Uterus (tissue), 3 donors: ENCODE measurements at regions not wholly inside any gene's neighbourhood (a gene's known extent, or its start where the extent isn't known, plus 50 kb on each side); places are given as distances from the start of the nearest gene placed in this dataset.

Experiments used
- DNase-seq, 2 donors: peaks; one replicate each; pipeline ENCODE4 v3.0.0-alpha.2; 2019 to 2020
- H3K27ac ChIP-seq, 2 donors: fragments of 200-600 bp; sonication (generic); 1 replicate in 1 of 2; 2 replicates in 1 of 2; pipeline ENCODE4 v1.5.1; 2016 to 2018
- H3K27me3 ChIP-seq, 2 donors: fragments of 200-600 bp; sonication (generic); one replicate each; pipeline ENCODE4 v1.5.1; 2018 to 2019; ENCODE audit warnings: control low read depth in 1 of 2
- H3K36me3 ChIP-seq, 2 donors: fragments of 200-600 bp; sonication (generic); one replicate each; pipeline ENCODE4 v1.5.1; 2019; ENCODE audit warnings: control low read depth in 1 of 2
- H3K4me1 ChIP-seq, 2 donors: fragments of 200-600 bp; sonication (generic); one replicate each; pipeline ENCODE4 v1.5.1; 2018 to 2019; ENCODE audit warnings: control low read depth in 1 of 2
- H3K4me3 ChIP-seq, 2 donors: fragments of 200-600 bp; sonication (generic); 1 replicate in 1 of 2; 2 replicates in 1 of 2; pipeline ENCODE4 v1.5.1; 2018 to 2019; ENCODE audit warnings: mild to moderate bottlenecking in 1 of 2
- H3K9me3 ChIP-seq, 2 donors: fragments of 200-600 bp; sonication (generic); one replicate each; pipeline ENCODE4 v1.5.1; 2019; ENCODE audit warnings: control low read depth in 1 of 2
- POLR2A ChIP-seq, 2 donors: fragments of 450-650 bp; IDR thresholded peaks; one replicate each; pipeline ENCODE4 v1.6.1; 2016; ENCODE audit warnings: antibody characterized with exemption in 2 of 2, mild to moderate bottlenecking in 1 of 2, moderate library complexity in 1 of 2
- intact Hi-C: fragments of 100-400 bp; cut with DNase I; formaldehyde crosslinking; loops from one replicate; pipeline ENCODE4 v1.15.1; 2023; ENCODE audit warnings: low total_unique reads
- TF ChIP-seq, protein P1 (sequence below), 4 experiments: fragments of 200-600 bp in 2 of 4; fragments of 450-650 bp in 2 of 4; sonication (generic) in 2 of 4; IDR thresholded peaks; one replicate each; pipeline ENCODE4 v1.5.1; 2016 to 2019; ENCODE audit warnings: antibody characterized with exemption in 4 of 4, mild to moderate bottlenecking in 2 of 4, moderate library complexity in 1 of 4
- donor health status: DM: yes; HTN: yes; CAD: no.

DNA sequence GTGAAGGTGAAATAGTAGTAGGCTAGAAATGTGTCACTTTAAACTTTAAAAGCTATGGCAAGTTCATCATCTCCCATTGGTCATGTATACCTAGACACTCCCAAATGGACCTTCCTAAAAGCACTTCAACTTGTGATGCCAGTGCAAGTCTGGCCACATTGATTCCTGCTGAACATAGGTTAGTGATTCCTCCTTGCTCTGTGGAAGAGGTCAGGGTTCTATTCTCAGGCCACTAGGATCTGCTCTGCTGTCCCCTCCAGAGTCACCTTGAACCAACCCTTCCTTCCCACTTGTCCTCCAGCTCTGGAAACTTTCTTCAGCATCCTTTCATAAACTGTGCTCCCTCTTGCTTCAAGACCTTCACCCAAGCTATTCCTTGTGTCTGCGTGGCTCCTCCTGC lies 301.7 kb downstream of the RPLP1 start:
- no peaks in the 10 kb centered on the region for H3K9me3 ChIP-seq
- TF ChIP-seq, protein P1, sequence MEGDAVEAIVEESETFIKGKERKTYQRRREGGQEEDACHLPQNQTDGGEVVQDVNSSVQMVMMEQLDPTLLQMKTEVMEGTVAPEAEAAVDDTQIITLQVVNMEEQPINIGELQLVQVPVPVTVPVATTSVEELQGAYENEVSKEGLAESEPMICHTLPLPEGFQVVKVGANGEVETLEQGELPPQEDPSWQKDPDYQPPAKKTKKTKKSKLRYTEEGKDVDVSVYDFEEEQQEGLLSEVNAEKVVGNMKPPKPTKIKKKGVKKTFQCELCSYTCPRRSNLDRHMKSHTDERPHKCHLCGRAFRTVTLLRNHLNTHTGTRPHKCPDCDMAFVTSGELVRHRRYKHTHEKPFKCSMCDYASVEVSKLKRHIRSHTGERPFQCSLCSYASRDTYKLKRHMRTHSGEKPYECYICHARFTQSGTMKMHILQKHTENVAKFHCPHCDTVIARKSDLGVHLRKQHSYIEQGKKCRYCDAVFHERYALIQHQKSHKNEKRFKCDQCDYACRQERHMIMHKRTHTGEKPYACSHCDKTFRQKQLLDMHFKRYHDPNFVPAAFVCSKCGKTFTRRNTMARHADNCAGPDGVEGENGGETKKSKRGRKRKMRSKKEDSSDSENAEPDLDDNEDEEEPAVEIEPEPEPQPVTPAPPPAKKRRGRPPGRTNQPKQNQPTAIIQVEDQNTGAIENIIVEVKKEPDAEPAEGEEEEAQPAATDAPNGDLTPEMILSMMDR (IDR thresholded peaks at IDR 0.05): no peak
- TF ChIP-seq POLR2A (IDR thresholded peaks at IDR 0.05): no peak

DNA sequence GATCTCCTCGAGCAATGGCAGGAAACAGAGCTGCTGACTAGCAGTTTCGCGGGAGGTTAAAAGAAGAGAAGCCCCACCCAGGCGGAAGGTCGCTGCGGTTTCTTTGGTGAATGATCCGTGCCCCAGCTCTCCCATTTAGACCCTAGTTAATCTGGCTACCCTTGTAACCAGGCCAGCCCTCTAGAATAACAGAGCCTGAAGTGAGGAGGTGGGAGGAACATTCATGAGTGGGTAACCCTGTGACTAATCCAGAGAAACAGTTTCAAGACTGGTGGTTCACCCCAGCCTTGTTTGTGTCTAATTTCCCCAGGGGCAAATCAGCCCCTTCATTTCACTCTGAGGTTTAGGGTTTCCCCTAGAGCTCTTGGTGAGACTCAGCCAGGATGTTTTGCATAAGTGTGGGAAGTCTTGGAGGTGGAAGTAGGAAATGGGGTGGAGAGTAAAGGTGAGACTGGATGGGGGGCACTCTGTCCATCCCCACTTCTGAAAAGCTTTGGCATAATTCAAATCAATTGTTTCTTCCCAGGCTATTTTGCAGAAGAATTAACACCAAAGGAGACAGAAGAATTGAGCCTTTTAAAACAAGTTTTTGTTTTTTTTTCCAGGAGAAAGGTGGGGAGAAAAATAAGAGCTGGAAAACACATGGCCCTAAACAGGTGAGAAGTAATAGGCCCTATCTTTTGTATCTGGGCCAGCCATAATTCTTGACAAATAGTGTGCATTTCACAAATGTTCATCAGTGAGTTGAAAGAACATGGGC lies 303.1 kb downstream of the RPLP1 start:
- intact Hi-C loops: no loop called here
- no peaks in the 10 kb centered on the region for H3K9me3 ChIP-seq
- TF ChIP-seq, protein P1 (IDR thresholded peaks at IDR 0.05): no peak
- no peak for TF ChIP-seq POLR2A (IDR thresholded peaks at IDR 0.05)
- no peaks in the 10 kb centered on the region for H3K27me3 ChIP-seq
- H3K27ac ChIP-seq: no peak overlapping the region
- DNase-seq: no peak
- no peaks in the 10 kb centered on the region for H3K4me1 ChIP-seq
- no peaks in the 10 kb centered on the region for H3K36me3 ChIP-seq
- no peak overlapping the region for H3K4me3 ChIP-seq

More for the DNA sequence above, 301.7 kb downstream of the RPLP1 start:
- DNase-seq: no peak
- no peaks in the 10 kb centered on the region for H3K27me3 ChIP-seq
- no peak overlapping the region for H3K27ac ChIP-seq
- H3K4me1 ChIP-seq: no peaks in the 10 kb centered on the region
- H3K36me3 ChIP-seq: no peaks in the 10 kb centered on the region
- intact Hi-C loops: no loop called here
- no peak overlapping the region for H3K4me3 ChIP-seq

DNA sequence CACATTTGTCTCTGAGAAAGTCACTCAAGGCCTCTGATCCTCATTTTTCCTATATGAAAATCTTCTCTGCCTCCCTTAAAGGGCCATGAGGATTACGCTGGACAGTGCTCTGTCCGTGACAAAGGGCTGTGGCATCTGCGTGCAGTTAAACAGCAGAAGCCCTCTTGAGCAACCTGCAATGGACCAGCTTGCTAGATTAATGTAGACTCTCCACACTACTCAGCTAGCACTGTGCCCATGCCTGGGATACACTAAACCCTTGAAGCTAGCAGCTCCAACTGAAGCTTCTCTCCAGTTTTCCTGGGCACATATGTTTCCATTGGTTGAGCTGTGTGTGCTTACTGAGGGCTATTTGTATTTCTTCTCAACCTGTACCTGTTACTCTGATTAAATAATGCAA lies 303.8 kb downstream of the RPLP1 start:
- Histone ChIP-seq H3K4me1 (no peaks in the 10 kb centered on the region), H3K27ac (no peak overlapping the region), H3K36me3 (no peaks in the 10 kb centered on the region), H3K4me3 (no peak overlapping the region), H3K27me3 (no peaks in the 10 kb centered on the region), H3K9me3 (no peaks in the 10 kb centered on the region)
- intact Hi-C loops: no loop called here
- TF ChIP-seq, protein P1 (IDR thresholded peaks at IDR 0.05): no peak
- TF ChIP-seq POLR2A (IDR thresholded peaks at IDR 0.05): no peak
- DNase-seq: no peak

DNA sequence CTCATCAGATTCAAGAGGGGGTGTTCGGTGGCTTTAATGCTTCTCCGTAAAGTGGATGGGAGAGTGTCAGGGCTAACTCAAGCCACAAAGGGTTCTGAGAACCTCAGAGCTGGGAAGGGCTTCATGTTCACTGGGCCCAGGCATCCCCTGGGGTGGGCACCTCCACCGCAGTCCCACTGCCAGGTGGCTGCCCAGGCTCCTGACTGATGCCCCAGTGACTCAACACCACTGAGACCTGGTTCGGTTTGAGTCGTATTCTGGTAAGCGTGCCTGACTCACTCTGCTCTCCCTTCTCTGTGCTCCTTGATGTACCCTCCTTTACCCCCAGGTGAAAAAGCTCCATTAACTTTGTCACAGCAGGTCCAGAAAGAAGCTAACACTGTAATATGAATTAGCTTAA lies 304.6 kb downstream of the RPLP1 start:
- Histone ChIP-seq H3K27ac (no peak overlapping the region), H3K4me3 (no peak overlapping the region), H3K9me3 (no peaks in the 10 kb centered on the region), H3K27me3 (no peaks in the 10 kb centered on the region), H3K4me1 (no peaks in the 10 kb centered on the region), H3K36me3 (no peaks in the 10 kb centered on the region)
- intact Hi-C loops: no loop called here
- DNase-seq: no peak
- TF ChIP-seq, protein P1 (IDR thresholded peaks at IDR 0.05): no peak
- no peak for TF ChIP-seq POLR2A (IDR thresholded peaks at IDR 0.05)

DNA sequence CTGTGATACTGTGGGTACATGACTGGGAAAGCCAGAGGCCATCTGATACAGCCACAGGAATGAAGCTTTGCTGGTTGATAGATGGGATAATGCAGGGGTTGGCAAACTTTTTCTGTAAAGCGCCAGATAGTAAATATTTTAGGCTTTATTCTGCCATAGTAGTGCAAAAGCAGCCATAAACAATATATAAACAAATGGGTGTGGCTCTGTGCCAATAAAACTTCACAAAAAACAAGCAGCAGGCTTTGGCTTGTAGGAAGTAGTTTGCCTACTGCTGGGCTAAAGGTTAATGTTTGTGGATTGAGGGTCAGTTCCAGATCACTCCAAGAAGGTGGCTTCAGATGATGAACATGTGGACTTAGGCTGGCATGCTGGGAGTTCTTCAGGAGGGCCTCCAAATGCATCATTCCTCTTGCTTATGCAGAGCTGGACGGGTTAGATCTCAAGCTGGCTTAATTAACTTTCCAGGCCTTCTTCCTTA lies 305.7 kb downstream of the RPLP1 start:
- Histone ChIP-seq H3K4me1 (no peaks in the 10 kb centered on the region), H3K4me3 (no peak overlapping the region), H3K27me3 (no peaks in the 10 kb centered on the region), H3K36me3 (no peaks in the 10 kb centered on the region), H3K9me3 (no peaks in the 10 kb centered on the region), H3K27ac (no peak overlapping the region)
- no peak for DNase-seq
- intact Hi-C loops: no loop called here
- TF ChIP-seq, protein P1 (IDR thresholded peaks at IDR 0.05): no peak
- no peak for TF ChIP-seq POLR2A (IDR thresholded peaks at IDR 0.05)
